ENCODE measurements at regions not wholly inside any gene's neighbourhood (a gene's known extent, or its start where the extent isn't known, plus 50 kb on each side); places are given as distances from the start of the nearest gene placed in this dataset.

GRCh38 chr5:142484821-142485387, 160.1 kb upstream of the SPRY4 start:
- TF ChIP-seq POLR2A (IDR thresholded peaks at IDR 0.05; ENCODE audit: low read depth, low read length): no peak
- TF ChIP-seq POLR2AphosphoS5 (IDR thresholded peaks at IDR 0.05; ENCODE audit: low read depth, low read length): no peak
- no peak for TF ChIP-seq TAF1 (IDR thresholded peaks at IDR 0.05; ENCODE audit: low read depth, low read length)
- no peak for TF ChIP-seq POU2F2 (IDR thresholded peaks at IDR 0.05; ENCODE audit: low read depth, low read length)

All from GM12891 (cell line).